ENCODE measurements at regions not wholly inside any gene's neighbourhood (a gene's known extent, or its start where the extent isn't known, plus 50 kb on each side); places are given as distances from the start of the nearest gene placed in this dataset.
"Not testable (repeated sequence)": the region's sequence is repeated elsewhere in the genome, so short reads cannot be mapped to it uniquely, and the experiment has no call there.

- Mint-ChIP-seq H3K9me3 (peaks cover 30% of the 10 kb centered on the region), H3K36me3 (ENCODE audit: low read depth) (no peaks in the 10 kb centered on the region), H3K27ac (no peak overlapping the region), H3K4me3 (no peak overlapping the region), H3K27me3 (ENCODE audit: insufficient read depth) (no peaks in the 10 kb centered on the region), H3K4me1 (ENCODE audit: low read depth) (no peaks in the 10 kb centered on the region)
- no peak for DNase-seq
- no peak for TF ChIP-seq CTCF (IDR thresholded peaks at IDR 0.05)
Measured at GRCh38 chr7:122248472-122248871, 56.1 kb downstream of the FEZF1 start.

- H3K9me3 Mint-ChIP-seq; H3K27ac Mint-ChIP-seq; H3K27me3 Mint-ChIP-seq (ENCODE audit: insufficient read depth); DNase-seq; H3K4me1 Mint-ChIP-seq (ENCODE audit: low read depth); H3K36me3 Mint-ChIP-seq (ENCODE audit: low read depth); H3K4me3 Mint-ChIP-seq: not testable (repeated sequence)
Measured at GRCh38 chr7:122238729-122239128, 65.8 kb downstream of the FEZF1 start.

GRCh38 chr7:122238297-122238696 lies 66.3 kb downstream of the FEZF1 start:
- H3K4me3 Mint-ChIP-seq; H3K27me3 Mint-ChIP-seq (ENCODE audit: insufficient read depth); H3K36me3 Mint-ChIP-seq (ENCODE audit: low read depth); H3K9me3 Mint-ChIP-seq; H3K4me1 Mint-ChIP-seq (ENCODE audit: low read depth); DNase-seq; H3K27ac Mint-ChIP-seq: not testable (repeated sequence)

GRCh38 chr7:122225874-122226273 lies 78.7 kb downstream of the FEZF1 start:
- no peaks in the 10 kb centered on the region for H3K4me1 Mint-ChIP-seq (ENCODE audit: low read depth)
- H3K4me3 Mint-ChIP-seq = no peak overlapping the region
- no peak for TF ChIP-seq CTCF (IDR thresholded peaks at IDR 0.05)
- no peak for DNase-seq
- H3K27ac Mint-ChIP-seq = no peak overlapping the region
- H3K27me3 Mint-ChIP-seq (ENCODE audit: insufficient read depth) = no peaks in the 10 kb centered on the region
- no peaks in the 10 kb centered on the region for H3K9me3 Mint-ChIP-seq
- H3K36me3 Mint-ChIP-seq (ENCODE audit: low read depth) = no peaks in the 10 kb centered on the region

- no peak overlapping the region for H3K4me3 Mint-ChIP-seq
- H3K9me3 Mint-ChIP-seq = no peaks in the 10 kb centered on the region
- peaks cover 2% of the 10 kb centered on the region; the same call in 1 of the 2 replicates for H3K27me3 Mint-ChIP-seq (ENCODE audit: insufficient read depth)
- peak; percentile 11 for DNase-seq
- no peaks in the 10 kb centered on the region for H3K36me3 Mint-ChIP-seq (ENCODE audit: low read depth)
- no peak overlapping the region for H3K27ac Mint-ChIP-seq
- no peaks in the 10 kb centered on the region for H3K4me1 Mint-ChIP-seq (ENCODE audit: low read depth)
- TF ChIP-seq CTCF (IDR thresholded peaks at IDR 0.05) = peak; percentile 82
Measured at GRCh38 chr7:122219253-122219865, 75.3 kb upstream of the AASS start.

GRCh38 chr7:122217125-122217524 lies 73.1 kb upstream of the AASS start:
- no peak for DNase-seq
- no peak overlapping the region for H3K27ac Mint-ChIP-seq
- H3K4me1 Mint-ChIP-seq (ENCODE audit: low read depth) = no peaks in the 10 kb centered on the region
- no peaks in the 10 kb centered on the region for H3K36me3 Mint-ChIP-seq (ENCODE audit: low read depth)
- TF ChIP-seq CTCF (IDR thresholded peaks at IDR 0.05) = no peak
- no peak overlapping the region for H3K4me3 Mint-ChIP-seq
- peaks cover 2% of the 10 kb centered on the region; the same call in 1 of the 2 replicates for H3K27me3 Mint-ChIP-seq (ENCODE audit: insufficient read depth)
- no peaks in the 10 kb centered on the region for H3K9me3 Mint-ChIP-seq

- H3K27me3 Mint-ChIP-seq (ENCODE audit: insufficient read depth) = no peaks in the 10 kb centered on the region; the same call in 1 of the 2 replicates
- peak; percentile 7 for DNase-seq
- no peaks in the 10 kb centered on the region for H3K9me3 Mint-ChIP-seq
- H3K4me3 Mint-ChIP-seq = no peak overlapping the region
- no peak for TF ChIP-seq CTCF (IDR thresholded peaks at IDR 0.05)
- H3K4me1 Mint-ChIP-seq (ENCODE audit: low read depth) = no peaks in the 10 kb centered on the region
- no peak overlapping the region for H3K27ac Mint-ChIP-seq
- H3K36me3 Mint-ChIP-seq (ENCODE audit: low read depth) = no peaks in the 10 kb centered on the region; the same call in 1 of the 2 replicates
Measured at GRCh38 chr7:122212754-122213153, 68.7 kb upstream of the AASS start.
